Endodermal cell (in vitro differentiated cells): ENCODE measurements at regions not wholly inside any gene's neighbourhood (a gene's known extent, or its start where the extent isn't known, plus 50 kb on each side); places are given as distances from the start of the nearest gene placed in this dataset.

Experiments used
- DNase-seq: peaks from one replicate; pipeline ENCODE4 v3.0.0-alpha.2; 2017
- H3K27ac ChIP-seq: 2 replicates; pipeline ENCODE4 v1.5.1; 2013; ENCODE audit warnings: mild to moderate bottlenecking, low read depth, low read length, moderate library complexity
- H3K27me3 ChIP-seq: 2 replicates; pipeline ENCODE4 v1.6.1; 2013; ENCODE audit warnings: mild to moderate bottlenecking, low read length, moderate library complexity; ENCODE audit not compliant: insufficient read depth, control insufficient read depth, poor library complexity, severe bottlenecking
- H3K36me3 ChIP-seq: 2 replicates; pipeline ENCODE4 v1.7.0; 2013; ENCODE audit warnings: mild to moderate bottlenecking, low read length, moderate library complexity; ENCODE audit not compliant: control insufficient read depth, insufficient read depth
- H3K4me1 ChIP-seq: one replicate; pipeline ENCODE4 v1.7.0; 2013; ENCODE audit warnings: low read length; ENCODE audit not compliant: control insufficient read depth, insufficient read depth
- H3K4me3 ChIP-seq: 2 replicates; pipeline ENCODE4 v1.5.1; 2013; ENCODE audit warnings: mild to moderate bottlenecking, low read length, moderate library complexity
- H3K9ac ChIP-seq: 2 replicates; pipeline ENCODE4 v1.6.1; 2013; ENCODE audit warnings: mild to moderate bottlenecking, low read length, moderate library complexity; ENCODE audit not compliant: poor library complexity, severe bottlenecking; ENCODE audit errors: extremely low read depth
- H3K9me3 ChIP-seq: 2 replicates; pipeline ENCODE4 v1.6.1; 2013; ENCODE audit warnings: mild to moderate bottlenecking, low read length, moderate library complexity; ENCODE audit not compliant: control insufficient read depth
- H3K27ac Mint-ChIP-seq: 2 replicates; pipeline ENCODE4 v1.8.0; 2020; ENCODE audit warnings: mixed read lengths
- H3K27me3 Mint-ChIP-seq: 2 replicates; pipeline ENCODE4 v1.8.0; 2021; ENCODE audit warnings: mild to moderate bottlenecking, mixed read lengths; ENCODE audit not compliant: insufficient read depth
- H3K36me3 Mint-ChIP-seq: 2 replicates; pipeline ENCODE4 v1.8.0; 2020; ENCODE audit warnings: low read depth, mixed read lengths
- H3K4me1 Mint-ChIP-seq: 2 replicates; pipeline ENCODE4 v1.8.0; 2020; ENCODE audit warnings: mixed read lengths
- H3K4me3 Mint-ChIP-seq: 2 replicates; pipeline ENCODE4 v1.8.0; 2020; ENCODE audit warnings: mild to moderate bottlenecking, moderate library complexity, mixed read lengths
- H3K9me3 Mint-ChIP-seq: 2 replicates; pipeline ENCODE4 v1.8.0; 2020; ENCODE audit warnings: mild to moderate bottlenecking, mixed read lengths
- WGBS, 2 experiments: methylation state at CpG; one replicate each; pipeline versions ENCODE4 v1.1.5 to v1.1.7; 2013; ENCODE audit warnings: missing lambda C conversion rate in 2 of 2, mixed read lengths in 1 of 2; ENCODE audit not compliant: insufficient coverage in 1 of 2, insufficient read length in 1 of 2; 5-methylcytosine and 5-hydroxymethylcytosine counted together
- TF ChIP-seq, protein P1 (sequence below): fragments of 200-600 bp; sonication (generic); conservative IDR thresholded peaks from 2 replicates; pipeline ENCODE4 v1.5.0; 2021; ENCODE audit warnings: antibody characterized with exemption, mild to moderate bottlenecking

GRCh38 chr12:115417610-115418009 lies 733.6 kb upstream of the TBX3 start:
- Histone ChIP-seq H3K9me3 (peaks cover 9% of the 10 kb centered on the region), H3K9ac (no peak overlapping the region), H3K27ac (no peak overlapping the region), H3K4me1 (no peaks in the 10 kb centered on the region), H3K36me3 (no peaks in the 10 kb centered on the region), H3K4me3 (no peak overlapping the region), H3K27me3 (peaks cover 8% of the 10 kb centered on the region)
- WGBS, 2 experiments: 92 to 100% methylated on average over 1 to 2 of the region's 2 CpGs
- TF ChIP-seq, protein P1, sequence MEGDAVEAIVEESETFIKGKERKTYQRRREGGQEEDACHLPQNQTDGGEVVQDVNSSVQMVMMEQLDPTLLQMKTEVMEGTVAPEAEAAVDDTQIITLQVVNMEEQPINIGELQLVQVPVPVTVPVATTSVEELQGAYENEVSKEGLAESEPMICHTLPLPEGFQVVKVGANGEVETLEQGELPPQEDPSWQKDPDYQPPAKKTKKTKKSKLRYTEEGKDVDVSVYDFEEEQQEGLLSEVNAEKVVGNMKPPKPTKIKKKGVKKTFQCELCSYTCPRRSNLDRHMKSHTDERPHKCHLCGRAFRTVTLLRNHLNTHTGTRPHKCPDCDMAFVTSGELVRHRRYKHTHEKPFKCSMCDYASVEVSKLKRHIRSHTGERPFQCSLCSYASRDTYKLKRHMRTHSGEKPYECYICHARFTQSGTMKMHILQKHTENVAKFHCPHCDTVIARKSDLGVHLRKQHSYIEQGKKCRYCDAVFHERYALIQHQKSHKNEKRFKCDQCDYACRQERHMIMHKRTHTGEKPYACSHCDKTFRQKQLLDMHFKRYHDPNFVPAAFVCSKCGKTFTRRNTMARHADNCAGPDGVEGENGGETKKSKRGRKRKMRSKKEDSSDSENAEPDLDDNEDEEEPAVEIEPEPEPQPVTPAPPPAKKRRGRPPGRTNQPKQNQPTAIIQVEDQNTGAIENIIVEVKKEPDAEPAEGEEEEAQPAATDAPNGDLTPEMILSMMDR: no peak
- Mint-ChIP-seq H3K27ac (no peak overlapping the region), H3K9me3 (peaks cover 5% of the 10 kb centered on the region), H3K4me1 (peaks cover 4% of the 10 kb centered on the region), H3K4me3 (no peak overlapping the region), H3K27me3 (peaks cover 8% of the 10 kb centered on the region), H3K36me3 (no peaks in the 10 kb centered on the region)
- DNase-seq: no peak

DNA sequence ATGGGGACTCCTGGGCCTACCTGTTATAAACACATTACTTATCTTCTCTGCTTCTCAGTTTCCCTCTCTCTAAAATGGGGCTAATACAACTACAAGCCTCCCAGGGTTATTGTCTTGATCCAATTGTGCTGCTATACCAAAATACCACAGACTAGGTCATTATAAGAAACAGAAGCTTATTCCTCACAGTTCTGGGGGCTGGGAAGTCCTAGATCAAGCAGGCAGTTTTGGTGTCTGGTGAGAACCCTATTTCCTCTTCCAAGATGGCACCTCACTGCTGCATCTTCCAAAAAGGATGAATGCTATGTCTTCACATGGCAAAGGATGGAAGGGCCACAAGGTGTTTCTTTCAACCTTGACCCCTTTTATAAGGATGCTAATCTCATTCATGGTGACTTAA lies 732.9 kb upstream of the TBX3 start:
- Mint-ChIP-seq H3K9me3 (peaks cover 5% of the 10 kb centered on the region), H3K4me3 (no peak overlapping the region), H3K27me3 (peaks cover 8% of the 10 kb centered on the region), H3K4me1 (peaks cover 10% of the 10 kb centered on the region), H3K36me3 (no peaks in the 10 kb centered on the region), H3K27ac (no peak overlapping the region)
- no peaks in the 10 kb centered on the region for H3K4me1 ChIP-seq
- H3K9me3 ChIP-seq: peaks cover 9% of the 10 kb centered on the region
- H3K9ac ChIP-seq: no peak overlapping the region
- H3K4me3 ChIP-seq: no peak overlapping the region
- no peak overlapping the region for H3K27ac ChIP-seq
- peaks cover 8% of the 10 kb centered on the region for H3K27me3 ChIP-seq
- TF ChIP-seq, protein P1: no peak
- no peaks in the 10 kb centered on the region for H3K36me3 ChIP-seq
- DNase-seq: no peak

GRCh38 chr12:115413626-115414025 lies 729.7 kb upstream of the TBX3 start:
- Histone ChIP-seq H3K9ac (no peak overlapping the region), H3K9me3 (peaks cover 9% of the 10 kb centered on the region), H3K27me3 (no peaks in the 10 kb centered on the region), H3K4me3 (no peak overlapping the region), H3K36me3 (no peaks in the 10 kb centered on the region), H3K4me1 (no peaks in the 10 kb centered on the region), H3K27ac (no peak overlapping the region)
- Mint-ChIP-seq H3K4me1 (peaks cover 30% of the 10 kb centered on the region), H3K27ac (no peak overlapping the region), H3K4me3 (no peak overlapping the region), H3K9me3 (peaks cover 5% of the 10 kb centered on the region), H3K27me3 (peaks cover 5% of the 10 kb centered on the region), H3K36me3 (no peaks in the 10 kb centered on the region)
- 87% methylated on average over 3 of the region's 3 CpGs; no CpG with 5 or more reads in 1 of the 2 experiments for WGBS, 2 experiments
- TF ChIP-seq, protein P1: no peak
- DNase-seq: no peak
